PC-3 (cell line): ENCODE measurements at regions not wholly inside any gene's neighbourhood (a gene's known extent, or its start where the extent isn't known, plus 50 kb on each side); places are given as distances from the start of the nearest gene placed in this dataset.

Experiments used
- ATAC-seq: fragments of 200-7000 bp; cut with Tn5 transposase; 2 replicates; pipeline ENCODE4 v1.9.1; 2020; ENCODE audit warnings: mild to moderate bottlenecking, moderate library complexity
- BruUV-seq: library from RNA; stranded (reverse); fragments of 400-500 nt; replicated peaks from 2 replicates; lab custom pipeline; 2021; lab: Mats Ljungman, UMichigan
- CTCF ChIA-PET: fragments of 300-600 bp; sonication (Branson Sonifier 250); formaldehyde crosslinking; loops from one replicate; lab custom pipeline; 2022; ENCODE audit warnings: antibody characterized with exemption; lab: Charles Lee
- POLR2A ChIA-PET: fragments of 300-600 bp; sonication (Branson Sonifier 250); formaldehyde crosslinking; loops from one replicate; lab custom pipeline; 2022; ENCODE audit warnings: antibody characterized with exemption; ENCODE audit not compliant: unreplicated experiment; lab: Charles Lee
- DNase-seq: peaks from one replicate; pipeline ENCODE4 v3.0.0-alpha.2; 2015
- H2AFZ ChIP-seq: fragments of 300-600 bp; sonication (generic); 2 replicates; pipeline ENCODE4 v1.6.0; 2016; ENCODE audit warnings: antibody characterized with exemption, low read length
- H3F3A ChIP-seq: fragments of 300-600 bp; sonication (generic); one replicate; pipeline ENCODE4 v1.6.0; 2017; ENCODE audit warnings: antibody characterized with exemption, low read length, control low read depth, mild to moderate bottlenecking; ENCODE audit not compliant: unreplicated experiment
- H3K27ac ChIP-seq: fragments of 300-600 bp; sonication (generic); 2 replicates; pipeline ENCODE4 v1.5.1; 2016; ENCODE audit warnings: mild to moderate bottlenecking, low read length
- H3K27me3 ChIP-seq: fragments of 300-600 bp; sonication (generic); 2 replicates; pipeline ENCODE4 v1.6.1; 2016; ENCODE audit warnings: low read length, mixed read lengths
- H3K36me3 ChIP-seq: fragments of 300-600 bp; sonication (generic); 2 replicates; pipeline ENCODE4 v1.6.1; 2016; ENCODE audit warnings: low read depth, mixed run types, low read length, mixed read lengths
- H3K4me1 ChIP-seq: fragments of 300-600 bp; sonication (generic); 2 replicates; pipeline ENCODE4 v1.5.1; 2016; ENCODE audit warnings: low read length; ENCODE audit not compliant: insufficient read depth
- H3K4me2 ChIP-seq: fragments of 300-600 bp; sonication (generic); 2 replicates; pipeline ENCODE4 v1.6.0; 2016; ENCODE audit warnings: low read length
- H3K4me3 ChIP-seq: fragments of 300-600 bp; sonication (generic); 2 replicates; pipeline ENCODE4 v1.5.1; 2016; ENCODE audit warnings: mild to moderate bottlenecking, low read length, mixed read lengths
- H3K79me2 ChIP-seq: fragments of 300-600 bp; sonication (generic); 2 replicates; pipeline ENCODE4 v1.6.1; 2017; ENCODE audit warnings: low read length, mixed read lengths
- H3K9ac ChIP-seq: fragments of 300-600 bp; sonication (generic); 2 replicates; pipeline ENCODE4 v1.6.0; 2016; ENCODE audit warnings: mild to moderate bottlenecking, low read length
- H3K9me2 ChIP-seq: fragments of 300-600 bp; sonication (generic); replicated peaks from 2 replicates; pipeline ENCODE4 v1.6.1; 2016; ENCODE audit warnings: mixed run types, low read length, mixed read lengths
- H3K9me3 ChIP-seq: fragments of 300-600 bp; sonication (generic); 2 replicates; pipeline ENCODE4 v1.6.1; 2016; ENCODE audit warnings: low read length, mixed read lengths
- H4K20me1 ChIP-seq: fragments of 300-600 bp; sonication (generic); 2 replicates; pipeline ENCODE4 v1.6.1; 2016; ENCODE audit warnings: low read length, mixed read lengths
- EZH2 ChIP-seq: fragments of 300-600 bp; sonication (generic); IDR thresholded peaks from one replicate; pipeline ENCODE4 v1.6.1; 2017; ENCODE audit warnings: antibody characterized with exemption, mild to moderate bottlenecking, low read length; ENCODE audit not compliant: unreplicated experiment
- EZH2phosphoT487 ChIP-seq: fragments of 300-600 bp; sonication (generic); IDR thresholded peaks from 2 replicates; pipeline ENCODE4 v1.6.1; 2018; ENCODE audit warnings: mild to moderate bottlenecking, antibody characterized with exemption, low read length, borderline replicate concordance
- intact Hi-C: fragments of 100-400 bp; cut with micrococcal nuclease; formaldehyde crosslinking; loops from 2 replicates; pipeline ENCODE4 v1.9.0; 2023
- TF ChIP-seq, protein P1 (sequence below): fragments of 300-600 bp; sonication (generic); conservative IDR thresholded peaks from 2 replicates; pipeline ENCODE4 v1.5.1; 2017; ENCODE audit warnings: antibody characterized with exemption, low read depth, mild to moderate bottlenecking, low read length

DNA sequence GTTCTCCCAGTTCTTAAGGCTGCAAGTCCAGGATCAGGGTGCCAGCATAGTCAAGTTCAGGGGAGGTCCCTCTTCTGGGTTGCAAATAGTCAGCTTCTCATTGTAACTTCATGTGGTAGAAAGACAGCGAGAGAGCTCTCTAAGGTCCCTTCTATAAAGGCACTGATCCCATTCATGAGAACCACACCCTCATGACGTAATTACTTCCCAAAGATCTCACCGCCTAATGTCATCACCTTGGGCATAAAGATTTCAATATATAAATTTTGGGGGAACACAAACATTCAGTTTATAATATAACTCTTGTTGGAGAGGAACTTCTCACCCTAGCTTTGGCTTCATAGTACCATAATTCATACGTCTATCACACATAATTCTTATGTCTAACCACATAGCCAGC, 203.9 kb upstream of the VLDLR start:
- H3K4me3 ChIP-seq, result no peak overlapping the region
- no peak overlapping the region for H3K4me2 ChIP-seq
- H3K9me3 ChIP-seq, result no peaks in the 10 kb centered on the region
- POLR2A ChIA-PET, result no interaction called here
- TF ChIP-seq, protein P1, sequence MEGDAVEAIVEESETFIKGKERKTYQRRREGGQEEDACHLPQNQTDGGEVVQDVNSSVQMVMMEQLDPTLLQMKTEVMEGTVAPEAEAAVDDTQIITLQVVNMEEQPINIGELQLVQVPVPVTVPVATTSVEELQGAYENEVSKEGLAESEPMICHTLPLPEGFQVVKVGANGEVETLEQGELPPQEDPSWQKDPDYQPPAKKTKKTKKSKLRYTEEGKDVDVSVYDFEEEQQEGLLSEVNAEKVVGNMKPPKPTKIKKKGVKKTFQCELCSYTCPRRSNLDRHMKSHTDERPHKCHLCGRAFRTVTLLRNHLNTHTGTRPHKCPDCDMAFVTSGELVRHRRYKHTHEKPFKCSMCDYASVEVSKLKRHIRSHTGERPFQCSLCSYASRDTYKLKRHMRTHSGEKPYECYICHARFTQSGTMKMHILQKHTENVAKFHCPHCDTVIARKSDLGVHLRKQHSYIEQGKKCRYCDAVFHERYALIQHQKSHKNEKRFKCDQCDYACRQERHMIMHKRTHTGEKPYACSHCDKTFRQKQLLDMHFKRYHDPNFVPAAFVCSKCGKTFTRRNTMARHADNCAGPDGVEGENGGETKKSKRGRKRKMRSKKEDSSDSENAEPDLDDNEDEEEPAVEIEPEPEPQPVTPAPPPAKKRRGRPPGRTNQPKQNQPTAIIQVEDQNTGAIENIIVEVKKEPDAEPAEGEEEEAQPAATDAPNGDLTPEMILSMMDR, result no peak
- TF ChIP-seq EZH2phosphoT487, result no peak
- no peak for TF ChIP-seq EZH2
- no peak overlapping the region for H3K27ac ChIP-seq
- DNase-seq, result no peak
- H2AFZ ChIP-seq, result no peak overlapping the region
- no peaks in the 10 kb centered on the region for H3K36me3 ChIP-seq
- no peaks in the 10 kb centered on the region for H4K20me1 ChIP-seq
- no peak overlapping the region for H3K9ac ChIP-seq
- CTCF ChIA-PET, result no interaction called here
- no peaks in the 10 kb centered on the region for H3K79me2 ChIP-seq
- ATAC-seq, result no peak
- no peaks in the 10 kb centered on the region for H3K9me2 ChIP-seq
- H3K4me1 ChIP-seq, result no peaks in the 10 kb centered on the region
- no TSS peak for BruUV-seq
- intact Hi-C loops, result no loop called here
- H3K27me3 ChIP-seq, result peaks cover 17% of the 10 kb centered on the region
- H3F3A ChIP-seq, result no peaks in the 10 kb centered on the region

DNA sequence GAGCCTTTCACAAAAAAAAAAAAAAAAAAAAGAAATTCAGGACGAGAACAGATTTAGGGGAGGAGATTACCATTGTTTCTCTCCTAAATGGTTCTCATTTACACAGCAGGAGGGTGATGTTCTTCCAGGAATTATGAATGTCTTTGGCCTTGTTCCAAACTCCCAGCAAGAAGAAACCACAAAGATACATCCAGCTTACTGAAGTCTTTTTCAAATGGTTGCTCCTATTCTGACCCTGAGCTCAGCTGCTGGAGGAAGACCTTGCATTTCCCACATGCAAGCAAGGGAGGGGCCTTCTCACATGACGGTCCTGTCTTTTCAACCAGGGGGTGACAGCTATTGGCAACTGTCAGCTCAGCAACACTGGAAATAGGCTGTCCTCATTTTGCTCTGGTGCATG, 203.0 kb upstream of the VLDLR start:
- TF ChIP-seq, protein P1, result no peak
- TF ChIP-seq EZH2phosphoT487, result no peak
- no peak for TF ChIP-seq EZH2
- no peaks in the 10 kb centered on the region for H4K20me1 ChIP-seq
- CTCF ChIA-PET, result no interaction called here
- no peaks in the 10 kb centered on the region for H3K79me2 ChIP-seq
- no peak overlapping the region for H3K9ac ChIP-seq
- DNase-seq (no peak), ATAC-seq (no peak)
- H3K27ac ChIP-seq, result no peak overlapping the region
- peaks cover 17% of the 10 kb centered on the region for H3K27me3 ChIP-seq
- H3K9me2 ChIP-seq, result no peaks in the 10 kb centered on the region
- POLR2A ChIA-PET, result no interaction called here
- no peaks in the 10 kb centered on the region for H3K4me1 ChIP-seq
- H3K4me2 ChIP-seq, result no peak overlapping the region
- no peaks in the 10 kb centered on the region for H3F3A ChIP-seq
- no peak overlapping the region for H3K4me3 ChIP-seq
- H3K36me3 ChIP-seq, result no peaks in the 10 kb centered on the region
- H2AFZ ChIP-seq, result no peak overlapping the region
- no peaks in the 10 kb centered on the region for H3K9me3 ChIP-seq
- BruUV-seq, result no TSS peak
- intact Hi-C loops, result no loop called here

DNA sequence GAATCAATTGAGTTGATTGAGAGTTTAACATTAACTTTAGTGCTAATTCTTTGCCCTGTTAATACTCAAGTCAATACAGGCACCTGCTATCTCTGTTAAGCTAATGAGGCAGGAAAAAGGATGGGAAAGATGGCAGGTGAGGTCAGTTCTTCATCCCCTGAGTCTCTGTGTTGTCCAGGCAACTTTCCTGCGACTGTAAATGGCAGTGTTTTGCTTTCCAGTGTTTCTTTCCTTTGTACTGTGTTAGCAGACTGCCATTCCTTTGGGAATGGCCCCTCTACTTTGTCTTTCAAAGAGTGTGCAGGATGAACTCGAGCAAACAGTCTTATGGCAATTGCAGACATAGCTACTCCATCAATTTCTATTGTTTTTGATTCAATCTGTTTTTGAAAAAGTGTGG, 202.2 kb upstream of the VLDLR start:
- Histone ChIP-seq H3K79me2 (no peaks in the 10 kb centered on the region), H4K20me1 (no peaks in the 10 kb centered on the region), H3K9ac (no peak overlapping the region), H3K36me3 (no peaks in the 10 kb centered on the region), H3K4me3 (no peak overlapping the region), H3K9me2 (no peaks in the 10 kb centered on the region), H3F3A (no peaks in the 10 kb centered on the region), H2AFZ (no peak overlapping the region), H3K4me2 (no peak overlapping the region), H3K4me1 (no peaks in the 10 kb centered on the region), H3K27me3 (peaks cover 17% of the 10 kb centered on the region), H3K9me3 (no peaks in the 10 kb centered on the region), H3K27ac (no peak overlapping the region)
- ATAC-seq, result no peak
- ChIA-PET POLR2A (no interaction called here), CTCF (no interaction called here)
- TF ChIP-seq EZH2, result no peak
- intact Hi-C loops, result no loop called here
- no peak for DNase-seq
- no TSS peak for BruUV-seq
